H1 (cell line): ENCODE measurements at regions not wholly inside any gene's neighbourhood (a gene's known extent, or its start where the extent isn't known, plus 50 kb on each side); places are given as distances from the start of the nearest gene placed in this dataset.

ENCODE experiments used
- HDAC2 ChIP-seq, 2 experiments: fragments of 300-600 bp in 1 of 2; sonication (generic) in 1 of 2; IDR thresholded peaks; 2 replicates each; pipeline ENCODE4 v1.6.1; 2011 to 2012; ENCODE audit warnings: low read depth in 2 of 2, low read length in 2 of 2, mild to moderate bottlenecking in 2 of 2, moderate library complexity in 2 of 2, borderline replicate concordance in 1 of 2, inconsistent platforms in 1 of 2
- SP4 ChIP-seq: IDR thresholded peaks from 2 replicates; pipeline ENCODE4 v1.6.1; 2012; ENCODE audit warnings: low read length, inconsistent platforms
- TAF7 ChIP-seq: optimal IDR thresholded peaks from 2 replicates; pipeline ENCODE3; 2011; ENCODE audit warnings: low read depth, mild to moderate bottlenecking, inconsistent platforms, low read length, moderate library complexity, borderline replicate concordance
- TEAD4 ChIP-seq: IDR thresholded peaks from 2 replicates; pipeline ENCODE4 v1.6.1; 2012; ENCODE audit warnings: low read depth, low read length, inconsistent platforms, mixed read lengths

GRCh38 chr3:109984976-109985375 lies 647.6 kb upstream of the DPPA4 start (continued):
- no peak for TF ChIP-seq TEAD4
- no peak for TF ChIP-seq TAF7
- TF ChIP-seq SP4 = no peak
- no peak for TF ChIP-seq HDAC2 (IDR thresholded peaks at IDR 0.05; ENCODE audit: borderline replicate concordance in 1 of 2, low read depth in 2 of 2, low read length in 2 of 2)
